HEK293T (cell line): ENCODE measurements at regions not wholly inside any gene's neighbourhood (a gene's known extent, or its start where the extent isn't known, plus 50 kb on each side); places are given as distances from the start of the nearest gene placed in this dataset.

Experiments used
- BHLHE40 ChIP-seq: fragments of 450-650 bp; IDR thresholded peaks from 2 replicates; pipeline ENCODE4 v1.6.1; 2016; ENCODE audit warnings: mild to moderate bottlenecking, moderate library complexity, borderline replicate concordance
- ELF4 ChIP-seq: fragments of 450-650 bp; IDR thresholded peaks from 2 replicates; pipeline ENCODE4 v1.6.1; 2017; ENCODE audit warnings: antibody characterized with exemption
- FOXA1 ChIP-seq: fragments of 450-650 bp; IDR thresholded peaks from 2 replicates; pipeline ENCODE4 v1.6.1; 2016; ENCODE audit warnings: mild to moderate bottlenecking
- FOXK2 ChIP-seq: fragments of 450-650 bp; IDR thresholded peaks from 2 replicates; pipeline ENCODE4 v1.6.1; 2016; ENCODE audit warnings: mild to moderate bottlenecking
- FOXM1 ChIP-seq: fragments of 450-650 bp; IDR thresholded peaks from 2 replicates; pipeline ENCODE4 v1.6.1; 2017; ENCODE audit warnings: mild to moderate bottlenecking, borderline replicate concordance
- HDGF ChIP-seq: fragments of 450-650 bp; IDR thresholded peaks from 2 replicates; pipeline ENCODE4 v1.6.1; 2017; ENCODE audit warnings: antibody characterized with exemption, borderline replicate concordance
- L3MBTL2 ChIP-seq: fragments of 450-650 bp; conservative IDR thresholded peaks from 2 replicates; pipeline ENCODE4 v1.6.1; 2016; ENCODE audit warnings: mild to moderate bottlenecking
- NFRKB ChIP-seq: fragments of 450-650 bp; IDR thresholded peaks from 2 replicates; pipeline ENCODE4 v1.6.1; 2016; ENCODE audit warnings: mild to moderate bottlenecking, moderate library complexity
- SP1 ChIP-seq: fragments of 450-650 bp; IDR thresholded peaks from 2 replicates; pipeline ENCODE4 v1.6.1; 2017
- SUZ12 ChIP-seq: fragments of 450-650 bp; IDR thresholded peaks from 2 replicates; pipeline ENCODE4 v1.6.1; 2016; ENCODE audit warnings: mild to moderate bottlenecking
- ZNF384 ChIP-seq: fragments of 450-650 bp; IDR thresholded peaks from 2 replicates; pipeline ENCODE4 v1.6.1; 2016
- TF ChIP-seq, protein P1 (sequence below): fragments of 450-650 bp; IDR thresholded peaks from 2 replicates; pipeline ENCODE4 v1.6.1; 2016

GRCh38 chr13:91297503-91297902 lies 50.0 kb upstream of the MIR17HG start:
- TF ChIP-seq HDGF = no peak
- no peak for TF ChIP-seq FOXM1
- no peak for TF ChIP-seq FOXK2
- TF ChIP-seq SP1 = no peak
- TF ChIP-seq, protein P1, sequence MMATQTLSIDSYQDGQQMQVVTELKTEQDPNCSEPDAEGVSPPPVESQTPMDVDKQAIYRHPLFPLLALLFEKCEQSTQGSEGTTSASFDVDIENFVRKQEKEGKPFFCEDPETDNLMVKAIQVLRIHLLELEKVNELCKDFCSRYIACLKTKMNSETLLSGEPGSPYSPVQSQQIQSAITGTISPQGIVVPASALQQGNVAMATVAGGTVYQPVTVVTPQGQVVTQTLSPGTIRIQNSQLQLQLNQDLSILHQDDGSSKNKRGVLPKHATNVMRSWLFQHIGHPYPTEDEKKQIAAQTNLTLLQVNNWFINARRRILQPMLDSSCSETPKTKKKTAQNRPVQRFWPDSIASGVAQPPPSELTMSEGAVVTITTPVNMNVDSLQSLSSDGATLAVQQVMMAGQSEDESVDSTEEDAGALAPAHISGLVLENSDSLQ = no peak
- TF ChIP-seq SUZ12 = no peak
- no peak for TF ChIP-seq BHLHE40
- no peak for TF ChIP-seq ELF4
- TF ChIP-seq NFRKB = no peak
- TF ChIP-seq FOXA1 = no peak
- no peak; the same call in 1 of the 2 replicates for TF ChIP-seq L3MBTL2
- TF ChIP-seq ZNF384 = no peak
